OCI-LY3 (cell line): ENCODE measurements at regions not wholly inside any gene's neighbourhood (a gene's known extent, or its start where the extent isn't known, plus 50 kb on each side); places are given as distances from the start of the nearest gene placed in this dataset.

Experiments
- H2AFZ ChIP-seq: fragments of 200-600, 300-600 bp; shearing (Covaris generic); 2 replicates; pipeline ENCODE4 v1.6.0; 2014; ENCODE audit warnings: antibody characterized with exemption, low read depth, low read length
- H3K27ac ChIP-seq: fragments of 200-600, 300-600 bp; sonication (generic); 2 replicates; pipeline ENCODE4 v1.5.1; 2014; ENCODE audit warnings: mild to moderate bottlenecking, low read length, moderate library complexity, mixed read lengths
- H3K27me3 ChIP-seq: fragments of 200-600, 300-600 bp; sonication (generic); 2 replicates; pipeline ENCODE4 v1.6.1; 2014; ENCODE audit warnings: low read depth, low read length, mixed read lengths
- H3K36me3 ChIP-seq: fragments of 200-600, 300-600 bp; sonication (generic); replicated peaks from 2 replicates; pipeline ENCODE3; 2014; ENCODE audit warnings: low read depth, low read length, mixed read lengths
- H3K4me1 ChIP-seq: fragments of 300-600, 200-600 bp; sonication (generic); 2 replicates; pipeline ENCODE4 v1.6.1; 2014; ENCODE audit warnings: low read length, mixed read lengths
- H3K4me2 ChIP-seq: fragments of 200-600, 300-600 bp; sonication (generic); 2 replicates; pipeline ENCODE4 v1.6.1; 2014; ENCODE audit warnings: low read length, mixed read lengths
- H3K4me3 ChIP-seq: fragments of 300-600, 200-600 bp; sonication (generic); 2 replicates; pipeline ENCODE4 v1.5.1; 2014; ENCODE audit warnings: antibody characterized with exemption, mild to moderate bottlenecking, low read length, moderate library complexity
- H3K79me2 ChIP-seq: fragments of 300-600, 200-600 bp; shearing (Covaris generic); 2 replicates; pipeline ENCODE4 v1.6.1; 2014; ENCODE audit warnings: mild to moderate bottlenecking, low read length, mixed read lengths
- H3K9ac ChIP-seq: fragments of 300-600, 200-600 bp; shearing (Covaris generic); 2 replicates; pipeline ENCODE4 v1.6.0; 2014; ENCODE audit warnings: mild to moderate bottlenecking, low read length, moderate library complexity
- H3K9me3 ChIP-seq: fragments of 200-600, 300-600 bp; shearing (Covaris generic); 2 replicates; pipeline ENCODE4 v1.6.1; 2014; ENCODE audit warnings: low read length, mixed read lengths; ENCODE audit not compliant: insufficient read depth
- H4K20me1 ChIP-seq: fragments of 200-600, 300-600 bp; sonication (generic); 2 replicates; pipeline ENCODE4 v1.6.1; 2016; ENCODE audit warnings: low read length, mixed read lengths; ENCODE audit not compliant: insufficient read depth
- EZH2phosphoT487 ChIP-seq: fragments of 200-600 bp; shearing (Covaris generic); IDR thresholded peaks from 2 replicates; pipeline ENCODE4 v1.6.1; 2018; ENCODE audit warnings: antibody characterized with exemption, mixed run types, low read depth
- TF ChIP-seq, protein P1 (sequence below): fragments of 200-600, 300-600 bp; sonication (generic); IDR thresholded peaks from 2 replicates; pipeline ENCODE4 v1.5.1; 2014; ENCODE audit warnings: antibody characterized with exemption, low read length, low read depth

DNA sequence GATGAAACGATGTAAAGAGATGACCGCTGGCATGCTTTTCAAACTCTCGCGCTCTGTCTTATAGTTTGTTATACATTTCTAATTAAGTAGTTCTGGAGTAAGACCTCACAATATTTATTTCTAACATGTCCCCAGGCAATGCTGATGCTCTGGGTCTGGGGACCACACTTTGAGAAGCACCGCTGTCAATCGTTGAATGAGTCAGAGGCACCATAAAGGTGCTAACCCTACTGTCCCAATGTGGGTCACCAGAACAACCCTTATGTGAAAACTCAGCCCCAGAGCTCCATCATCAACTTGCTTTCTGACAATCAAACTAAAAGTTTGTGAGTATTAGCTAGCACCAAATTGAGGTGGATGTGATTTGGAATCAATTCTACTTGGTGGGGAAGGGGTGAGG lies 284.1 kb upstream of the PRKCQ start:
- Histone ChIP-seq H3K27me3 (no peaks in the 10 kb centered on the region), H3K4me2 (no peak overlapping the region)
- TF ChIP-seq EZH2phosphoT487: no peak
- TF ChIP-seq, protein P1, sequence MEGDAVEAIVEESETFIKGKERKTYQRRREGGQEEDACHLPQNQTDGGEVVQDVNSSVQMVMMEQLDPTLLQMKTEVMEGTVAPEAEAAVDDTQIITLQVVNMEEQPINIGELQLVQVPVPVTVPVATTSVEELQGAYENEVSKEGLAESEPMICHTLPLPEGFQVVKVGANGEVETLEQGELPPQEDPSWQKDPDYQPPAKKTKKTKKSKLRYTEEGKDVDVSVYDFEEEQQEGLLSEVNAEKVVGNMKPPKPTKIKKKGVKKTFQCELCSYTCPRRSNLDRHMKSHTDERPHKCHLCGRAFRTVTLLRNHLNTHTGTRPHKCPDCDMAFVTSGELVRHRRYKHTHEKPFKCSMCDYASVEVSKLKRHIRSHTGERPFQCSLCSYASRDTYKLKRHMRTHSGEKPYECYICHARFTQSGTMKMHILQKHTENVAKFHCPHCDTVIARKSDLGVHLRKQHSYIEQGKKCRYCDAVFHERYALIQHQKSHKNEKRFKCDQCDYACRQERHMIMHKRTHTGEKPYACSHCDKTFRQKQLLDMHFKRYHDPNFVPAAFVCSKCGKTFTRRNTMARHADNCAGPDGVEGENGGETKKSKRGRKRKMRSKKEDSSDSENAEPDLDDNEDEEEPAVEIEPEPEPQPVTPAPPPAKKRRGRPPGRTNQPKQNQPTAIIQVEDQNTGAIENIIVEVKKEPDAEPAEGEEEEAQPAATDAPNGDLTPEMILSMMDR: no peak

DNA sequence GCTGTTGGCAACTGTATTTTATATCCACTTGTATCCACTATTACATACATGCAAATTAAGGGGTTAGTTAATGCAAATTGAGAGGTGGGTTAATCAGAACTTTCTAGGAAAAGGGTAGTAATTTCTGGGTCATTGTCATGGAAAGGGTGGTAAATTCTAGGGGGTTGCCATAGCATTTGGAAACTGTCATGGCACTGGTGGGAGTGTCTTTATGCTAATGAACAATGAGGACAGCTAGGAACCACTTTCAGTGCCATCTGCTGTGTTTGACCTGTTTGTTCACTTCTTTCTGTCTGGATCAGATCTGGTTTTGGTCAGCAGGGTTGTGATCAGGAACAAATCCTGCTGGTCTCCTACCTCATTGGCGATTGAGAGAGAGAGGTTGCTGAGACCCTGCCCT lies 283.3 kb upstream of the PRKCQ start:
- H3K4me1 ChIP-seq: no peaks in the 10 kb centered on the region
- H3K27me3 ChIP-seq: no peaks in the 10 kb centered on the region
- H3K9ac ChIP-seq: no peak overlapping the region
- no peaks in the 10 kb centered on the region for H3K9me3 ChIP-seq
- H2AFZ ChIP-seq: no peak overlapping the region
- no peak overlapping the region for H3K4me2 ChIP-seq
- no peaks in the 10 kb centered on the region for H4K20me1 ChIP-seq
- H3K79me2 ChIP-seq: no peaks in the 10 kb centered on the region
- TF ChIP-seq, protein P1: no peak
- no peak for TF ChIP-seq EZH2phosphoT487
- no peak overlapping the region for H3K4me3 ChIP-seq
- H3K36me3 ChIP-seq: no peaks in the 10 kb centered on the region
- no peak overlapping the region for H3K27ac ChIP-seq

More for the DNA sequence above, 284.1 kb upstream of the PRKCQ start:
- Histone ChIP-seq H3K27ac (no peak overlapping the region), H2AFZ (no peak overlapping the region), H4K20me1 (no peaks in the 10 kb centered on the region), H3K9ac (no peak overlapping the region), H3K79me2 (no peaks in the 10 kb centered on the region), H3K9me3 (no peaks in the 10 kb centered on the region), H3K4me3 (no peak overlapping the region), H3K4me1 (no peaks in the 10 kb centered on the region), H3K36me3 (no peaks in the 10 kb centered on the region)

DNA sequence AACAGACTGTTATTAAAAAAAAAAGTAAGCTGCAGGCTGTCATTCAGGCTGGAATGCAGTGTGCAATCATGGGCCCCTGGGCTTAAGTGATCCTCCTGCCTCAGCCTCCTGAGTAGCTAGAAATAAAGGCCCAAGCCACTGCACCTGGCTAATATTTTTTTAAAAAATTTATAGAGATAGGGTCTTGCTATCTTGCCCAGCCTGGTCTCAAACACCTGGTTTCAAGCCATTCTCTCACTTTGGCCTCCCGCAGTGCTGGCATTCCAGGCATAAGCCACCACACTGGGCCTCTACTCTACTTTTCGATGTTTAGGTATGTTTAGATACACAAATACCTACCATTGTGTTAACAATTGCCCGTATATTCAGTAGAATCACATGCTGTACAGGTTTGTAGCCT lies 270.4 kb upstream of the PRKCQ start:
- no peak overlapping the region for H2AFZ ChIP-seq
- H3K9me3 ChIP-seq: no peaks in the 10 kb centered on the region
- no peaks in the 10 kb centered on the region for H3K79me2 ChIP-seq
- TF ChIP-seq EZH2phosphoT487: no peak
- TF ChIP-seq, protein P1: no peak
- H3K4me3 ChIP-seq: no peak overlapping the region
- no peak overlapping the region for H3K27ac ChIP-seq
- no peaks in the 10 kb centered on the region for H3K4me1 ChIP-seq
- no peaks in the 10 kb centered on the region for H3K36me3 ChIP-seq
- no peak overlapping the region for H3K9ac ChIP-seq
- no peak overlapping the region for H3K4me2 ChIP-seq
- H4K20me1 ChIP-seq: no peaks in the 10 kb centered on the region
- H3K27me3 ChIP-seq: no peaks in the 10 kb centered on the region

DNA sequence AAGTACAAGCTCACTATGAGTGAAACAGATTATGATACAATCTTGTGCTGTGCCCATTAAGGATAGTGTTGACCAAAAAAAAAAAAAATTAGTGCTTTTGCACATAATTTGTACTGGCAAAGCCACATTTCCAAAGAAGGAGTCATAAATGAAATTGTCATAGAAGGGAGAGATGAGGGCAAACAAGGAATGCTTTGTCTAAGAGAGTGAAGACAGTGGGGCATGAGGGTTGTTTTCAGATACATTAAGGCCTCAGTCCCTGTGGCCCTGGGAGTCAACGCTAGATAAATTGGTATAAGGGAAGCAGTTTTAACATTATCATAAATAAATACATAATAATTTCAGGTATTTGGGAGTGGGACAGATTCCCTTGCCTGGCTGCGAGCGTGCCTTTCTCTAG lies 267.5 kb upstream of the PRKCQ start:
- H3K27ac ChIP-seq: no peak overlapping the region
- H3K9me3 ChIP-seq: no peaks in the 10 kb centered on the region
- no peak overlapping the region for H3K4me3 ChIP-seq
- no peaks in the 10 kb centered on the region for H3K36me3 ChIP-seq
- no peak overlapping the region for H3K9ac ChIP-seq
- H3K4me2 ChIP-seq: no peak overlapping the region
- H3K79me2 ChIP-seq: no peaks in the 10 kb centered on the region
- no peaks in the 10 kb centered on the region for H3K4me1 ChIP-seq
- no peaks in the 10 kb centered on the region for H3K27me3 ChIP-seq
- H2AFZ ChIP-seq: no peak overlapping the region
- no peak for TF ChIP-seq EZH2phosphoT487
- TF ChIP-seq, protein P1: no peak
- no peaks in the 10 kb centered on the region for H4K20me1 ChIP-seq
